H1 (cell line): ENCODE measurements at regions not wholly inside any gene's neighbourhood (a gene's known extent, or its start where the extent isn't known, plus 50 kb on each side); places are given as distances from the start of the nearest gene placed in this dataset.

Experiments used
- CTCF ChIA-PET: fragments of 300-600 bp; sonication (Branson Sonifier 250); formaldehyde crosslinking; loops from one replicate; lab custom pipeline; 2021; ENCODE audit not compliant: partially characterized antibody; lab: Charles Lee
- POLR2A ChIA-PET: fragments of 300-600 bp; sonication (Branson Sonifier 250); formaldehyde crosslinking; loops from one replicate; lab custom pipeline; 2021; ENCODE audit warnings: inconsistent platforms; ENCODE audit not compliant: partially characterized antibody; lab: Charles Lee
- DNase-seq, 2 experiments: peaks; one replicate each; pipeline versions ENCODE4 v3.0.0 to v3.0.0-alpha.2; 2010 to 2022; ENCODE audit warnings: low spot score in 2 of 2, low read depth in 1 of 2, mixed read lengths in 1 of 2
- FAIRE-seq: peaks from 2 replicates; lab custom pipeline; 2011; peaks lifted over from hg19 to GRCh38; lab: Jason Lieb, UNC
- H2AFZ ChIP-seq: 2 replicates; pipeline ENCODE4 v1.8.1; 2012; ENCODE audit warnings: low read length, inconsistent platforms
- H2AK5ac ChIP-seq: 2 replicates; pipeline ENCODE4 v1.6.1; 2013; ENCODE audit warnings: low read depth, low read length
- H2BK120ac ChIP-seq: replicated peaks from 2 replicates; pipeline ENCODE3; 2013; ENCODE audit warnings: low read depth, low read length, inconsistent platforms
- H2BK12ac ChIP-seq: 2 replicates; pipeline ENCODE4 v1.6.1; 2013; ENCODE audit warnings: low read depth, low read length
- H2BK15ac ChIP-seq: 2 replicates; pipeline ENCODE4 v1.6.1; 2013; ENCODE audit warnings: low read length
- H2BK20ac ChIP-seq: 2 replicates; pipeline ENCODE4 v1.6.1; 2013; ENCODE audit warnings: low read length
- H2BK5ac ChIP-seq: 2 replicates; pipeline ENCODE4 v1.6.1; 2013; ENCODE audit warnings: low read depth, low read length
- H3K14ac ChIP-seq: 2 replicates; pipeline ENCODE4 v1.6.1; 2013; ENCODE audit warnings: inconsistent platforms; ENCODE audit not compliant: insufficient read length
- H3K18ac ChIP-seq: 2 replicates; pipeline ENCODE4 v1.6.1; 2013; ENCODE audit warnings: low read length; ENCODE audit errors: extremely low read depth
- H3K23ac ChIP-seq: 2 replicates; pipeline ENCODE4 v1.6.1; 2013; ENCODE audit warnings: inconsistent platforms; ENCODE audit not compliant: insufficient read length
- H3K23me2 ChIP-seq: 2 replicates; pipeline ENCODE4 v1.6.1; 2013; ENCODE audit warnings: low read depth, low read length
- H3K27ac ChIP-seq: 2 replicates; pipeline ENCODE4 v1.6.1; 2011; ENCODE audit warnings: low read depth, low read length, inconsistent platforms
- H3K27me3 ChIP-seq, 4 experiments: replicated peaks in 1 of 4; 1 replicate in 1 of 4; 2 replicates in 3 of 4; pipeline versions ENCODE4 v1.6.1 to v1.8.1; 2011 to 2013; ENCODE audit warnings: low read length in 3 of 4, mild to moderate bottlenecking in 3 of 4, inconsistent platforms in 2 of 4, mixed read lengths in 2 of 4, moderate library complexity in 1 of 4; ENCODE audit not compliant: control insufficient read depth in 3 of 4, insufficient read depth in 3 of 4; ENCODE audit errors: extremely low read depth in 1 of 4
- H3K36me3 ChIP-seq, 4 experiments: 2 replicates each; pipeline versions ENCODE4 v1.6.1 to v1.8.1; 2011 to 2013; ENCODE audit warnings: mild to moderate bottlenecking in 4 of 4, low read length in 3 of 4, moderate library complexity in 2 of 4, control low read depth in 1 of 4, inconsistent platforms in 1 of 4; ENCODE audit not compliant: insufficient read depth in 4 of 4, control insufficient read depth in 2 of 4
- H3K4ac ChIP-seq: replicated peaks from 2 replicates; pipeline ENCODE3; 2013; ENCODE audit warnings: low read length, low read depth, mixed read lengths, inconsistent platforms; ENCODE audit not compliant: insufficient read length
- H3K4me1 ChIP-seq, 4 experiments: replicated peaks in 1 of 4; 1 replicate in 1 of 4; 2 replicates in 3 of 4; pipeline versions ENCODE4 v1.6.1 to v1.8.1; 2011 to 2013; ENCODE audit warnings: low read length in 3 of 4, inconsistent platforms in 2 of 4, mixed read lengths in 1 of 4; ENCODE audit not compliant: insufficient read depth in 4 of 4, control insufficient read depth in 3 of 4
- H3K4me2 ChIP-seq, 2 experiments: 2 replicates each; pipeline versions ENCODE4 v1.6.1 to v1.8.1; 2011 to 2013; ENCODE audit warnings: low read depth in 2 of 2, low read length in 2 of 2, control low read depth in 1 of 2, inconsistent platforms in 1 of 2, mild to moderate bottlenecking in 1 of 2; ENCODE audit not compliant: insufficient read depth in 1 of 2
- H3K4me3 ChIP-seq, 4 experiments: fragments of 200-600, 300-600 bp in 1 of 4; sonication (generic), shearing (Covaris generic), sonication (Bioruptor Twin) in 1 of 4; 2 replicates each; pipeline versions ENCODE4 v1.5.1 to v1.8.1; 2011 to 2016; ENCODE audit warnings: low read length in 4 of 4, low read depth in 3 of 4, control low read depth in 2 of 4, inconsistent platforms in 2 of 4, mild to moderate bottlenecking in 2 of 4, mixed read lengths in 1 of 4, moderate library complexity in 1 of 4; ENCODE audit not compliant: insufficient read depth in 2 of 4; ENCODE audit errors: extremely low read depth in 1 of 4
- H3K56ac ChIP-seq: replicated peaks from 2 replicates; pipeline ENCODE3; 2013; ENCODE audit warnings: low read depth, mild to moderate bottlenecking, mixed read lengths, low read length, inconsistent platforms; ENCODE audit not compliant: insufficient read length
- H3K79me1 ChIP-seq: 2 replicates; pipeline ENCODE4 v1.6.1; 2013; ENCODE audit warnings: low read depth, low read length, control low read depth
- H3K79me2 ChIP-seq, 2 experiments: 2 replicates each; pipeline versions ENCODE4 v1.6.1 to v1.8.1; 2012 to 2013; ENCODE audit warnings: low read length in 2 of 2, mild to moderate bottlenecking in 2 of 2, inconsistent platforms in 1 of 2; ENCODE audit not compliant: insufficient read depth in 2 of 2, control insufficient read depth in 1 of 2
- H3K9ac ChIP-seq, 4 experiments: replicated peaks in 1 of 4; 1 replicate in 1 of 4; 2 replicates in 3 of 4; pipeline versions ENCODE4 v1.6.1 to v1.8.1; 2011 to 2013; ENCODE audit warnings: low read depth in 3 of 4, low read length in 3 of 4, control low read depth in 2 of 4, mild to moderate bottlenecking in 2 of 4, moderate library complexity in 2 of 4, inconsistent platforms in 1 of 4; ENCODE audit errors: extremely low read depth in 1 of 4
- H3K9me3 ChIP-seq, 2 experiments: 2 replicates each; pipeline versions ENCODE4 v1.6.1 to v1.8.1; 2012 to 2013; ENCODE audit warnings: mild to moderate bottlenecking in 2 of 2, moderate library complexity in 2 of 2, control low read depth in 1 of 2, inconsistent platforms in 1 of 2, low read depth in 1 of 2, low read length in 1 of 2, mixed read lengths in 1 of 2; ENCODE audit not compliant: insufficient read depth in 2 of 2
- H4K20me1 ChIP-seq, 2 experiments: replicated peaks in 1 of 2; 2 replicates each; pipeline versions ENCODE3 to v1.8.1; 2011 to 2013; ENCODE audit warnings: inconsistent platforms in 2 of 2, low read length in 2 of 2, mild to moderate bottlenecking in 1 of 2; ENCODE audit not compliant: insufficient read depth in 2 of 2, control insufficient read depth in 1 of 2
- H4K5ac ChIP-seq: 2 replicates; pipeline ENCODE4 v1.6.1; 2013; ENCODE audit warnings: low read length, low read depth, mixed read lengths, inconsistent platforms; ENCODE audit not compliant: insufficient read length
- H4K8ac ChIP-seq: 2 replicates; pipeline ENCODE4 v1.8.0; 2013; ENCODE audit warnings: mild to moderate bottlenecking, moderate library complexity, low read length, inconsistent platforms; ENCODE audit not compliant: insufficient read depth; ENCODE audit errors: extremely low read depth
- H4K91ac ChIP-seq: replicated peaks from 2 replicates; pipeline ENCODE3; 2013; ENCODE audit warnings: low read length, mixed read lengths, inconsistent platforms; ENCODE audit not compliant: insufficient read length
- BACH1 ChIP-seq: IDR thresholded peaks from 2 replicates; pipeline ENCODE4 v1.6.1; 2012; ENCODE audit warnings: low read length, improper control_type of control experiment
- BCL11A ChIP-seq, 2 experiments: IDR thresholded peaks; one replicate each; pipeline ENCODE4 v1.6.1; 2011; ENCODE audit warnings: low read depth in 2 of 2, low read length in 2 of 2, mild to moderate bottlenecking in 2 of 2
- CBX5 ChIP-seq: fragments of 300-800, 300-1000 bp; sonication (generic); IDR thresholded peaks from 2 replicates; pipeline ENCODE4 v1.7.1; 2016; ENCODE audit warnings: antibody characterized with exemption, low read length, low read depth
- CBX8 ChIP-seq: fragments of 300-800, 300-1000 bp; sonication (generic); IDR thresholded peaks from 2 replicates; pipeline ENCODE4 v1.7.1; 2016; ENCODE audit warnings: low read depth, low read length, borderline replicate concordance
- CHD1 ChIP-seq: IDR thresholded peaks from 2 replicates; pipeline ENCODE4 v1.6.1; 2012; ENCODE audit warnings: low read depth, low read length, improper control_type of control experiment
- EGR1 ChIP-seq: IDR thresholded peaks from 2 replicates; pipeline ENCODE4 v1.6.1; 2011; ENCODE audit warnings: low read depth, low read length, borderline replicate concordance
- EZH2 ChIP-seq: fragments of 200-600 bp; sonication (generic); IDR thresholded peaks from 2 replicates; pipeline ENCODE4 v1.7.1; 2012; ENCODE audit warnings: low read depth, mild to moderate bottlenecking, moderate library complexity, low read length, inconsistent platforms; ENCODE audit not compliant: severe bottlenecking
- MAX ChIP-seq: IDR thresholded peaks from 2 replicates; pipeline ENCODE4 v1.6.1; 2012; ENCODE audit warnings: inconsistent platforms
- SAP30 ChIP-seq: fragments of 300-600 bp; sonication (generic); IDR thresholded peaks from 2 replicates; pipeline ENCODE4 v1.7.1; 2012; ENCODE audit warnings: low read length, moderate library complexity, mild to moderate bottlenecking, inconsistent platforms; ENCODE audit not compliant: insufficient read depth, insufficient replicate concordance
- SIN3A ChIP-seq, 2 experiments: IDR thresholded peaks in 1 of 2; conservative IDR thresholded peaks in 1 of 2; 2 replicates each; pipeline ENCODE4 v1.6.1; 2011 to 2012; ENCODE audit warnings: low read length in 2 of 2, improper control_type of control experiment in 1 of 2, low read depth in 1 of 2, mild to moderate bottlenecking in 1 of 2
- SP1 ChIP-seq: IDR thresholded peaks from 2 replicates; pipeline ENCODE4 v1.6.1; 2011; ENCODE audit warnings: low read depth, low read length
- SP2 ChIP-seq: IDR thresholded peaks from 2 replicates; pipeline ENCODE4 v1.6.1; 2012; ENCODE audit warnings: mild to moderate bottlenecking, low read length, inconsistent platforms
- TAF7 ChIP-seq: optimal IDR thresholded peaks from 2 replicates; pipeline ENCODE3; 2011; ENCODE audit warnings: low read depth, mild to moderate bottlenecking, inconsistent platforms, low read length, moderate library complexity, borderline replicate concordance
- TBP ChIP-seq: IDR thresholded peaks from 2 replicates; pipeline ENCODE4 v1.6.1; 2011; ENCODE audit warnings: low read depth, low read length, improper control_type of control experiment
- WGBS, 2 experiments: shearing (Covaris generic) in 1 of 2; methylation state at CpG; one replicate each; pipeline versions ENCODE4 v1.1.6 to v1.1.7; 2013 to 2015; ENCODE audit warnings: low lambda C conversion rate in 2 of 2, mixed read lengths in 2 of 2, inconsistent platforms in 1 of 2, low coverage in 1 of 2, missing lambda C conversion rate in 1 of 2; ENCODE audit not compliant: insufficient replicate concordance in 2 of 2, insufficient coverage in 1 of 2, insufficient read length in 1 of 2; ENCODE audit errors: extremely low coverage in 1 of 2, missing lambda C conversion rate in 1 of 2; 5-methylcytosine and 5-hydroxymethylcytosine counted together

- Histone ChIP-seq H2BK5ac (no peak overlapping the region), H3K4ac (no peak overlapping the region), H2BK120ac (no peak overlapping the region), H2AK5ac (no peak overlapping the region), H2AFZ (no peak overlapping the region), H3K4me3 (no peak overlapping the region), H3K23ac (no peak overlapping the region), H3K9ac (no peak overlapping the region), H2BK15ac (no peak overlapping the region), H4K5ac (no peak overlapping the region), H3K79me2 (no peaks in the 10 kb centered on the region), H4K8ac (no peak overlapping the region), H2BK12ac (no peak overlapping the region), H3K23me2 (no peaks in the 10 kb centered on the region), H2BK20ac (no peak overlapping the region), H3K4me2 (no peak overlapping the region)
- POLR2A ChIA-PET: no interaction called here
- 81% methylated on average over 1 of the region's 1 CpG; no CpG with 5 or more reads in 1 of the 2 experiments for WGBS, 2 experiments
- no peak for DNase-seq
- TF ChIP-seq BACH1: no peak
- no peak for TF ChIP-seq EGR1
- TF ChIP-seq CHD1: no peak
- TF ChIP-seq SAP30: no peak
- TF ChIP-seq BCL11A (IDR thresholded peaks at IDR 0.05; ENCODE audit: low read depth in 2 of 2, low read length in 2 of 2): no peak
- no peak for TF ChIP-seq SP1
- TF ChIP-seq SIN3A (conservative IDR thresholded peaks at IDR 0.05 in 1 of 2, IDR thresholded peaks at IDR 0.05 in 1 of 2; ENCODE audit: low read depth in 1 of 2, low read length in 2 of 2): no peak
- TF ChIP-seq CBX5: no peak
- TF ChIP-seq EZH2: no peak
- no peak for TF ChIP-seq TBP
- TF ChIP-seq SP2: no peak
- no peak for TF ChIP-seq CBX8
- TF ChIP-seq MAX: no peak
- no peak for TF ChIP-seq TAF7
- TF ChIP-seq, all 59 proteins: peak for 0
- FAIRE-seq: no peak
- H3K14ac ChIP-seq: no peak overlapping the region
- no peaks in the 10 kb centered on the region for H3K9me3 ChIP-seq
- CTCF ChIA-PET: interaction anchor here (1.5 to 2.0 kb wide), 3 partner anchors 12 to 125 kb away, joined by 3 to 6 read pairs (median 5); no protein-coding TSS in a partner anchor
- no peak overlapping the region for H3K27ac ChIP-seq
- peaks cover 0 to 2% of the 10 kb centered on the region in 2 experiments for H4K20me1 ChIP-seq
- peaks cover 0 to 8% (median 7%) of the 10 kb centered on the region in 4 experiments; a peak in 4 of 7 replicates for H3K4me1 ChIP-seq
- no peak overlapping the region for H3K56ac ChIP-seq
- no peaks in the 10 kb centered on the region for H3K36me3 ChIP-seq
- no peak overlapping the region for H4K91ac ChIP-seq
- H3K18ac ChIP-seq: no peak overlapping the region; the same call in 1 of the 2 replicates
- H3K27me3 ChIP-seq: no peaks in the 10 kb centered on the region
- no peaks in the 10 kb centered on the region for H3K79me1 ChIP-seq
Measured at GRCh38 chr1:71231751-71232150, 150.9 kb upstream of the ZRANB2 start.
